K562 (cell line): ENCODE measurements at regions not wholly inside any gene's neighbourhood (a gene's known extent, or its start where the extent isn't known, plus 50 kb on each side); places are given as distances from the start of the nearest gene placed in this dataset.

Experiments used
- ATF2 ChIP-seq: sonication (generic); formaldehyde crosslinking; IDR thresholded peaks from 2 replicates; pipeline ENCODE4 v1.8.1; 2022; ENCODE audit warnings: missing genetic modification reagents
- CHD2 ChIP-seq: IDR thresholded peaks from 2 replicates; pipeline ENCODE4 v1.6.1; 2011; ENCODE audit warnings: low read depth, low read length
- FOXM1 ChIP-seq, 2 experiments: fragments of 450-650 bp in 1 of 2; sonication (generic) in 1 of 2; formaldehyde crosslinking in 1 of 2; IDR thresholded peaks; 2 replicates each; pipeline versions ENCODE4 v1.6.1 to v1.9.0; 2017 to 2022; ENCODE audit warnings: low read depth in 2 of 2, mild to moderate bottlenecking in 2 of 2, missing genetic modification reagents in 1 of 2, moderate library complexity in 1 of 2
- HMBOX1 ChIP-seq: sonication (generic); IDR thresholded peaks from 2 replicates; pipeline ENCODE4 v1.6.1; 2016
- MLX ChIP-seq, 2 experiments: fragments of 450-650 bp in 1 of 2; sonication (generic) in 1 of 2; formaldehyde crosslinking; conservative IDR thresholded peaks; 2 replicates each; pipeline versions ENCODE4 v1.4.0 to v1.8.1; 2020 to 2022; ENCODE audit warnings: mild to moderate bottlenecking in 1 of 2, missing genetic modification reagents in 1 of 2
- NEUROD1 ChIP-seq: fragments of 150-350 bp; IDR thresholded peaks from 2 replicates; pipeline ENCODE4 v1.6.1; 2014; ENCODE audit warnings: borderline replicate concordance, low read length, low read depth; ENCODE audit not compliant: partially characterized antibody
- NUFIP1 ChIP-seq: fragments of 450-650 bp; IDR thresholded peaks from 2 replicates; pipeline ENCODE4 v1.6.1; 2018; ENCODE audit not compliant: partially characterized antibody
- RBM34 ChIP-seq: fragments of 200-400 bp; formaldehyde crosslinking; IDR thresholded peaks from 2 replicates; pipeline ENCODE4 v1.6.1; 2018; ENCODE audit warnings: low read length, borderline replicate concordance; ENCODE audit not compliant: insufficient read depth
- REST ChIP-seq, 2 experiments: fragments of 450-650 bp; formaldehyde crosslinking in 1 of 2; IDR thresholded peaks; 2 replicates each; pipeline versions ENCODE4 v1.4.0 to v1.6.1; 2014 to 2020; ENCODE audit warnings: mild to moderate bottlenecking in 2 of 2, borderline replicate concordance in 1 of 2, low read depth in 1 of 2
- SREBF1 ChIP-seq: fragments of 150-350 bp; IDR thresholded peaks from 2 replicates; pipeline ENCODE4 v1.6.1; 2014; ENCODE audit warnings: antibody characterized with exemption, low read depth, low read length, borderline replicate concordance
- USF2 ChIP-seq: sonication (generic); formaldehyde crosslinking; IDR thresholded peaks from 2 replicates; pipeline ENCODE4 v1.5.0; 2020; ENCODE audit warnings: missing genetic modification reagents
- ZNF121 ChIP-seq: sonication (generic); formaldehyde crosslinking; conservative IDR thresholded peaks from 2 replicates; pipeline ENCODE4 v1.8.0; 2022; ENCODE audit warnings: missing genetic modification reagents
- ZNF134 ChIP-seq: fragments of 250-450 bp; sonication (Bioruptor Pico); conservative IDR thresholded peaks from 2 replicates; pipeline ENCODE4 v1.4.0; 2020
- ZZZ3 ChIP-seq: fragments of 450-650 bp; IDR thresholded peaks from 2 replicates; pipeline ENCODE4 v1.6.1; 2016; ENCODE audit warnings: antibody characterized with exemption, mild to moderate bottlenecking, moderate library complexity

GRCh38 chr1:207963427-207964194 is 52.7 kb upstream of the CD34 start (continued):
- TF ChIP-seq REST (IDR thresholded peaks at IDR 0.05; ENCODE audit: borderline replicate concordance) (peak; percentile 98), REST (CRISPR knock-in tag; IDR thresholded peaks at IDR 0.05; ENCODE audit: low read depth) (peak; percentile 72; the same call in 1 of the 2 replicates), CHD2 (no peak), ZNF134 (CRISPR knock-in tag) (no peak), SREBF1 (0 out of 2 replicates have a peak, but pooled peaks have one; percentile 5), ZZZ3 (no peak), NEUROD1 (no peak), HMBOX1 (no peak), FOXM1 (IDR thresholded peaks at IDR 0.05; ENCODE audit: low read depth) (no peak), FOXM1 (CRISPR knock-in tag; IDR thresholded peaks at IDR 0.05; ENCODE audit: low read depth) (no peak), MLX (CRISPR knock-in tag; conservative IDR thresholded peaks at IDR 0.05) (no peak), RBM34 (no peak), ZNF121 (CRISPR knock-in tag) (no peak), ATF2 (CRISPR knock-in tag) (no peak), USF2 (no peak), NUFIP1 (no peak)
